ENCODE measurements at regions not wholly inside any gene's neighbourhood (a gene's known extent, or its start where the extent isn't known, plus 50 kb on each side); places are given as distances from the start of the nearest gene placed in this dataset.
"Not testable (repeated sequence)": the region's sequence is repeated elsewhere in the genome, so short reads cannot be mapped to it uniquely, and the experiment has no call there.

GRCh38 chr10:44578963-44579362, 194.1 kb upstream of the CXCL12 start:
- not testable (repeated sequence) for TF ChIP-seq CTCF (conservative IDR thresholded peaks at IDR 0.05); EZH2 (IDR thresholded peaks at IDR 0.05; ENCODE audit: low read depth)

Data from PC-9 (cell line).